Osteocyte (in vitro differentiated cells): ENCODE measurements at regions not wholly inside any gene's neighbourhood (a gene's known extent, or its start where the extent isn't known, plus 50 kb on each side); places are given as distances from the start of the nearest gene placed in this dataset.

Experiments
- DNase-seq: peaks from one replicate; pipeline ENCODE4 v3.0.0; 2021; ENCODE audit warnings: mixed read lengths; ENCODE audit not compliant: unreplicated experiment; ENCODE audit errors: extremely low spot score
- H3K27ac Mint-ChIP-seq: one replicate; pipeline ENCODE4 v1.8.0; 2021; ENCODE audit warnings: mild to moderate bottlenecking, mixed read lengths; ENCODE audit not compliant: unreplicated experiment
- H3K27me3 Mint-ChIP-seq: one replicate; pipeline ENCODE4 v1.8.0; 2021; ENCODE audit warnings: mixed read lengths; ENCODE audit not compliant: unreplicated experiment
- H3K36me3 Mint-ChIP-seq: one replicate; pipeline ENCODE4 v1.8.0; 2021; ENCODE audit warnings: mixed read lengths; ENCODE audit not compliant: unreplicated experiment
- H3K4me1 Mint-ChIP-seq: one replicate; pipeline ENCODE4 v1.8.0; 2021; ENCODE audit warnings: mixed read lengths; ENCODE audit not compliant: unreplicated experiment
- H3K4me3 Mint-ChIP-seq: one replicate; pipeline ENCODE4 v1.8.0; 2021; ENCODE audit warnings: mild to moderate bottlenecking, moderate library complexity, mixed read lengths; ENCODE audit not compliant: unreplicated experiment
- H3K9me3 Mint-ChIP-seq: one replicate; pipeline ENCODE4 v1.8.0; 2021; ENCODE audit warnings: mixed read lengths; ENCODE audit not compliant: unreplicated experiment
- CTCF ChIP-seq: fragments of 200-600 bp; sonication (generic); IDR thresholded peaks from 2 replicates; pipeline ENCODE4 v1.5.0; 2021; ENCODE audit warnings: antibody characterized with exemption, mild to moderate bottlenecking, moderate library complexity

- no peak overlapping the region for H3K27ac Mint-ChIP-seq
- DNase-seq, result no peak
- TF ChIP-seq CTCF, result no peak
- H3K4me1 Mint-ChIP-seq, result no peaks in the 10 kb centered on the region
- no peaks in the 10 kb centered on the region for H3K36me3 Mint-ChIP-seq
- H3K27me3 Mint-ChIP-seq, result peaks cover 9% of the 10 kb centered on the region
- no peak overlapping the region for H3K4me3 Mint-ChIP-seq
- H3K9me3 Mint-ChIP-seq, result peaks cover 17% of the 10 kb centered on the region
Observed at GRCh38 chr1:75984781-75985180, 52.6 kb upstream of the ASB17 start.

GRCh38 chr1:75985827-75986226, 53.6 kb upstream of the ASB17 start:
- Mint-ChIP-seq H3K4me1 (no peaks in the 10 kb centered on the region), H3K36me3 (no peaks in the 10 kb centered on the region), H3K27ac (no peak overlapping the region), H3K9me3 (peaks cover 17% of the 10 kb centered on the region), H3K27me3 (peaks cover 9% of the 10 kb centered on the region), H3K4me3 (no peak overlapping the region)
- no peak for DNase-seq
- TF ChIP-seq CTCF, result no peak

GRCh38 chr1:75986478-75986877, 54.3 kb upstream of the ASB17 start:
- DNase-seq, result no peak
- Mint-ChIP-seq H3K27ac (no peak overlapping the region), H3K36me3 (no peaks in the 10 kb centered on the region), H3K4me1 (no peaks in the 10 kb centered on the region), H3K9me3 (peaks cover 17% of the 10 kb centered on the region), H3K4me3 (no peak overlapping the region), H3K27me3 (peaks cover 9% of the 10 kb centered on the region)
- no peak for TF ChIP-seq CTCF

- no peaks in the 10 kb centered on the region for H3K36me3 Mint-ChIP-seq
Observed at GRCh38 chr1:75989121-75989520, 56.9 kb upstream of the ASB17 start.

GRCh38 chr1:75990686-75991085, 58.5 kb upstream of the ASB17 start:
- H3K4me1 Mint-ChIP-seq, result no peaks in the 10 kb centered on the region
- H3K9me3 Mint-ChIP-seq, result no peaks in the 10 kb centered on the region
- H3K4me3 Mint-ChIP-seq, result no peak overlapping the region

More at GRCh38 chr1:75989121-75989520, 56.9 kb upstream of the ASB17 start:
- DNase-seq, result no peak
- peaks cover 13% of the 10 kb centered on the region for H3K27me3 Mint-ChIP-seq
- H3K9me3 Mint-ChIP-seq, result peaks cover 8% of the 10 kb centered on the region
- no peaks in the 10 kb centered on the region for H3K4me1 Mint-ChIP-seq
- no peak overlapping the region for H3K4me3 Mint-ChIP-seq
- TF ChIP-seq CTCF, result no peak
- no peak overlapping the region for H3K27ac Mint-ChIP-seq

More at GRCh38 chr1:75990686-75991085, 58.5 kb upstream of the ASB17 start:
- DNase-seq, result no peak
- no peak for TF ChIP-seq CTCF
- no peak overlapping the region for H3K27ac Mint-ChIP-seq
- H3K36me3 Mint-ChIP-seq, result no peaks in the 10 kb centered on the region
- peaks cover 21% of the 10 kb centered on the region for H3K27me3 Mint-ChIP-seq
